GM12873 (cell line): ENCODE measurements at regions not wholly inside any gene's neighbourhood (a gene's known extent, or its start where the extent isn't known, plus 50 kb on each side); places are given as distances from the start of the nearest gene placed in this dataset.

ENCODE experiments used
- CTCF ChIP-seq: IDR thresholded peaks from 2 replicates; pipeline ENCODE4 v1.5.1; 2012; ENCODE audit warnings: low read depth, mild to moderate bottlenecking, moderate library complexity, low read length, control low read depth; ENCODE audit not compliant: insufficient read depth; ENCODE audit errors: missing control alignments

- no peak for TF ChIP-seq CTCF
These were observed 124.2 kb downstream of the INHBA start for GRCh38 chr7:41578700-41579099.

DNA sequence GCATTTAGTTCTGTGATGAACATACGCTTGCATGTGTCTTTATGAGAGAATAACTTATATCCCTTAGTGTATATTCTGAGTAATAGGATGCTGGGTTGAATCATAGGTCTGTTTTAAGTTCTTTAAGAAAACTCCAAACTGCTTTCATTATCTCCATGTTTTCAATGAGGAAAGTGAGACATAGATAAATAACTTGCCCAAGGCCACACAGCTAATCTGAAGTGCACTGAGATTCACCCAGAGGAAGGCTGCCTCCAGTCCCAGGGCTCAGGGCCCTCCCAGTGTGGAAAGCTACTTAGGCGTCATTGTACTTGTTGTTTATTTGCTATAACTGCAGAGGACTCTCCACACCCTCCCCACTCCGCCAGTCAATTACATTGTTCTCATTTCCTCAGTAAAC, 126.7 kb downstream of the INHBA start:
- TF ChIP-seq CTCF: no peak

DNA sequence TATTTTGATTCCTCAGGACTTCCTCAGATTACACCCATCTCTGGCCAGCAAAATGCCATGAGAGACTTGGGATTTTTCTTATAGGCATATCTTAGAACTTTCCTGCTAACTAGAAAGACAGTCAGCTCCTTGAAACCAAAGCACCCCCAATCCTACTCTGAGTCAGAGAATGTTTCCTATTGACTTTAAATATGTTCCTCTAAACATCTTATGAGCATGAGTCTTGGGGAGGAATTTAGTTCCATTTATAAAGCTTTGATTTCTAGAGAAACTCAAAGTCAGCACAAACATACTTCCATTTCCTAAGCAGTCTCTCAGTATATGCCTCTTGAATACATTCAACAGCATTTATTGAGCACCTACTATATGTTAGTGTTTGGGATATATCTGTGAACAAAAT, 128.5 kb downstream of the INHBA start:
- no peak for TF ChIP-seq CTCF

DNA sequence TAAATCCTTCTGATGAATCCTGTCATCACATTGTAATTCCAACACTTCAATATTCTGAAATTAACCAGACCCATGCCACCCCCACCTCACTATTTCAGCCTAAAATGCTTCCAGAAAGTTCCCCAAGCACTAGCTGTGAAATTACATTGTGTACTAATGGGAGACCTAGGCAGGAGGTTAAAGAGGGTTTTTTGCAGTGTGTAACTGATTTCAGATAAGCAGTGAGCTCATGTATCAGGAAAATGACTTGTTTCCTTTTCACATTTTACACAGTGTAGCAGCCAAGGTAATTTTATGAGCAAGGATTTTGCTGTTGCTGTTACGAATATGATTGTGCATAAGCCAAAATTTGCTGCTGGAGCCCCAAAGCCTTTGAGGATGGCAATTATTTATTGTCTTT, 129.0 kb downstream of the INHBA start:
- TF ChIP-seq CTCF: no peak

- no peak for TF ChIP-seq CTCF
These were observed 129.4 kb downstream of the INHBA start for GRCh38 chr7:41573443-41573842.

- TF ChIP-seq CTCF: no peak
These were observed 129.9 kb downstream of the INHBA start for GRCh38 chr7:41573015-41573414.

- no peak for TF ChIP-seq CTCF
These were observed 131.3 kb downstream of the INHBA start for GRCh38 chr7:41571573-41571972.
